Right ventricle myocardium inferior (tissue), 1 donor: ENCODE measurements at regions not wholly inside any gene's neighbourhood (a gene's known extent, or its start where the extent isn't known, plus 50 kb on each side); places are given as distances from the start of the nearest gene placed in this dataset.
"Not testable (repeated sequence)": the region's sequence is repeated elsewhere in the genome, so short reads cannot be mapped to it uniquely, and the experiment has no call there.

Experiments used
- ATAC-seq: fragments of 200-7000 bp; cut with Tn5 transposase; one replicate; pipeline ENCODE4 v1.9.1; 2020; ENCODE audit warnings: mild to moderate bottlenecking, moderate library complexity
- DNase-seq: peaks from one replicate; pipeline ENCODE4 v3.0.0; 2021; ENCODE audit errors: missing footprints
- intact Hi-C: fragments of 100-400 bp; cut with DNase I; formaldehyde crosslinking; loops from one replicate; pipeline ENCODE4 v1.11.0; 2022
- donor health status: DM: no; HTN: yes; CAD: no; lungs with severe emphysema.

GRCh38 chr2:39851251-39851650 lies 72.2 kb upstream of the THUMPD2 start:
- DNase-seq (no peak), ATAC-seq (no peak)
- intact Hi-C loops, result no loop called here

DNA sequence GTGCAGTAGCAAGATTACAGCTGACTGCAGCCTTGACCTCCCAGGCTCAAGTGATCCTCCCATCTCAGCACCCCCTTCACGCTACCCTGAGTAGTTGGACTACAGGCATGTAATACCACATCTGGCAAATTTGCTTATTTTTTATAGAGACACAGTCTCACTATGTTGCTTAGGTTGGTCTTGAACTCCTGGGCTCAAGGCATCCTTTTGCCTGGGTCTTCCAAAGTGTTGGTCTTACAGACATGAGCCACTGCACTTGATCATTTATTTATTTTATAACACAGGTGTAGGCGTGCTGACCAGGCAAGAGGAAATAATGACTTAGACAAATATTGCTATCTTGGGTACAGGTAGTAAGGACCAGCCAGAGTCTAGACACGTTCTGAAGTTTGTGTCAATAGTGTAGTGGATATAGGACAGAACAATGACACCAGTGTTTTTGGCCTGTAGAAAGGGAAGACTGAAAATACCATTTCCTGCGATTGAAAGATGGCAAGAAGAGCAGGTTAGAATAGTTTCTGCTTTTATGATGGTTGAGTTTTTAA lies 71.0 kb upstream of the THUMPD2 start:
- intact Hi-C loops, result no loop called here
- DNase-seq (no peak), ATAC-seq (no peak)

DNA sequence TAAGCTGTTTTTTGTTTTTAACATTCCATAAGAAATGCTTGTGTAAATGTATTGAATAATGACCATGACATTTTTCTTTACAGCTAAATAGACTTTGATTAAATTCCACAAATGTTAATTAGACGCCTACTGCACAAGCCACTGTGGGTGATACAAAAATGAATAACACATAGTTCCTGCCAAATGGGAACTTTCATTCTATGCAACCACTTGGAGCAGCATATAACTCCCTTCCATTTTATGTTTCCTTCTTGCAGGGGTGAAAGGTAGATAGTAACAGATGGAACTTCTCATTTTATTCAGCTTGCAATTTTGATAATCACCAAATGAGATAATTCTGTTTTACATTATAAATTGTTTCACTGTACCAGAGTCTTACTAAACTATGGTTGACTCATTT lies 70.0 kb upstream of the THUMPD2 start:
- intact Hi-C loops, result no loop called here
- DNase-seq, result no peak
- ATAC-seq, result no peak

DNA sequence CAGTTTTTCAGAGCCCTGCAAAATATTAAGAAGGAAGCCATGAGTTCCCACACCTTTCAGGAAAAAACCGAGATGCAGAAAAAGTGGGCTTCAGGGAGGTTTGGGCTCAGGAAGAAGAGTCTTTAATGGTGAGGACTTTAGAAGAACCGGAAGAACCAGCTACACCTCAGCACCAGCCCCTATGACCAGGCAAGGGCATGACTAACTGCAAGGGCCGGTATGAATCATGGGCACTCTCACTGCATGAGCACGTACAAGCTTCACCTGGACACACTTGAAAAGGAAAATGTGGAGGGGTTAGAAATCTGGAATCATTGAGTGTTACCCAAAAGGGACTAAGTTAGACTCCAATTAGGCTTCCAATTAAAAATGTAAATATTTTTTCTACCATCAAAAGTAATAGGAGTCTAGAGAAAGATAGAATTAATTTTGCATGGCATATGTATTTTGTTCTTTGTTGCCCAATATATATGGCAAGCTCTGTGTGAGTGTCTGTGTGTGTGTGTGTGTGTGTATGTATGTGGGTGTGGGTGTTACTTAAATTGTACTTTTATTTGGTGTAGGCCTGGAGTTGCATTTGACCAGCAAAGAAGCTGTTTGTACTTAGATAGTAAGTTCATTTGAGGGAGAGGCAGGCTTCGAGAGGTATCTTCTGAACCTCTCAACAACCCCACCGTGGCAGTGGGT lies 66.5 kb upstream of the THUMPD2 start:
- no peak for DNase-seq
- ATAC-seq, result no peak
- intact Hi-C loops, result no loop called here

GRCh38 chr2:39839261-39839848 lies 60.3 kb upstream of the THUMPD2 start:
- DNase-seq, result no peak
- intact Hi-C loops, result no loop called here
- ATAC-seq, result no peak

DNA sequence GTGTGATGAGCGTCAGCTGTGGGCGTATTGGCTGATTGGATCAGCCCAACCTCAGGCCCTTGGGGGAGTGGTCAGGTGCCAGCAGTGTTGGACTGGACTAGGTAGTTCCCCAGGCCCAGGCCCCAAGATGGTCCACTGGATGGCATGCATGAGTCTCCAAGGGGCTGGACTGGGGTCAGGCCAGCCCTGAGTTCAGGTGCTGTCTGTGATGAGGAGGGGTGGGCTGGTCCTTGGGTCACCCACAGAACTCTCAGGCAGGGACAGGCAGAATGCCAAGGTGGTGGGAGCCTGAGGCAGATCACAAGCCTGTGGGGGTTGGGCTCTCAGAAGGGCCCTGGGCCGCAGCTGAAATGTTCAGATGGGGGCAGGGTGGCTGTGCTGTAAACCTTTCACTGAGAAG lies 59.5 kb upstream of the THUMPD2 start:
- DNase-seq (no peak), ATAC-seq (no peak)
- intact Hi-C loops, result no loop called here

DNA sequence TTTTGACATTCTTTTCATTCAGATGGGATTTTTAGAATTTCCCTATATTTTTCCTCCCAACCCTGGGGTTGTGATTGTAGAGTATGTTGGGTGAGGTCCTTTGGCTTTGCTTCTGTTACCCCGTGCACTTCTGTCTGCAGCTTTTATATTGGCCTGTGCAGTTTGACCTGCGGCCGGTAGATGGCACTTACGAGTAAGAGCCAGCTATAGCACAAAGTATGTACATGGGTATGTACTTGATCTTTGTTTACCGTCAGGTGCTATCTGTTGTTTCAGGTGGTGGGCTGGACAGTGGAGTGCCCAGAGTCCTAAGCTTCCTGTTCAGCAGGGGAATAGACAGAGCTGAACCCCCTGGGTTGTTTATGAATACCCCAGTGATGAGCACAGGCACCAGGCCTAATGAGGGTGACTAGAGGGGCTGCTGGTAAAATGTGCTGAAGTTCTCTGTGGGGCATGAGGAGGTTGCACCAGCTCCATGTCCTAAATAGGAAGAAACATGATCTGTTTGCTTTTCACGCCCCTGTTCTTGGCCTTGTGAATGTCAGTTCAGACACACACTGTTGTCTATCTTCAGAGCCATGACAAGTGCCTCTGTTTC lies 58.9 kb upstream of the THUMPD2 start:
- intact Hi-C loops, result no loop called here
- ATAC-seq (no peak), DNase-seq (no peak)

DNA sequence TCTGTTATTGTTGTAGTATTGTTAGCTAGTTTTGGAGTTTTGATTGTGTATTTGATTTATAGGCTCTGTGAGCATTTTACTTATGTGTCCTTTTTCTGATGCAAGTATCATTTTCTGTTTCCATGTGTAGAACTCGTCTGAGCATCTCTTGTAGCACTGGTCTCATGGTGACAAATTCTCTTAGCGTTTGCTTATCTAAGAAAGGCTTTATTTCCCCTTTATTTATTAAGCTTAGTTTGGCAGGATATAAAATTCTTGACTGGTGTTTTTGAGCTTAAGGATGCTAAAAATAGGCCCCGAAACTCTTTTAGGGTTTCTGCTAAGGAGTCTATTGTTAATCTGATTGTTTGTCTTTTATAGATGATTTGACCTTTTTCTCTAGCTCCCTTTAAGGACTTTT lies 57.6 kb upstream of the THUMPD2 start:
- intact Hi-C loops, result no loop called here

GRCh38 chr2:39834426-39834825 lies 55.4 kb upstream of the THUMPD2 start:
- no peak for DNase-seq
- intact Hi-C loops, result no loop called here

More for the DNA sequence above, 57.6 kb upstream of the THUMPD2 start:
- DNase-seq (no peak), ATAC-seq (no peak)

GRCh38 chr2:39830610-39831009 lies 51.6 kb upstream of the THUMPD2 start:
- DNase-seq, intact Hi-C loops, ATAC-seq: not testable (repeated sequence)

More at GRCh38 chr2:39834426-39834825, 55.4 kb upstream of the THUMPD2 start:
- no peak for ATAC-seq
